ENCODE measurements at regions not wholly inside any gene's neighbourhood (a gene's known extent, or its start where the extent isn't known, plus 50 kb on each side); places are given as distances from the start of the nearest gene placed in this dataset.

- no peaks in the 10 kb centered on the region for H3K9me3 ChIP-seq (ENCODE audit: control insufficient read depth in 1 of 2, insufficient read depth in 1 of 2, low read depth in 1 of 2, low read length in 2 of 2)
- H4K20me1 ChIP-seq (ENCODE audit: insufficient read depth): no peaks in the 10 kb centered on the region
- no peaks in the 10 kb centered on the region for H3K4me1 ChIP-seq (ENCODE audit: control insufficient read depth in 1 of 2, insufficient read depth in 2 of 2, low read length in 2 of 2)
- ChIA-PET RAD21 (ENCODE audit: low non-redundant PET in 1 of 2, low total read pairs in 2 of 2, uncharacterized antibody in 2 of 2, unreplicated experiment in 2 of 2) (no interaction called here), POLR2A (no interaction called here), CTCF (no interaction called here)
- no peak for TF ChIP-seq CTCF (IDR thresholded peaks at IDR 0.05 in 2 of 3, conservative IDR thresholded peaks at IDR 0.05 in 1 of 3; ENCODE audit: borderline replicate concordance in 1 of 3, insufficient read depth in 1 of 3, low read depth in 2 of 3, low read length in 2 of 3)
- no peak for TF ChIP-seq ZNF274 (IDR thresholded peaks at IDR 0.05; ENCODE audit: low read depth, low read length)
- TF ChIP-seq CBX3 (IDR thresholded peaks at IDR 0.05; ENCODE audit: low read depth): no peak
- no peak overlapping the region for H3K4me2 ChIP-seq (ENCODE audit: low read length)
- no peaks in the 10 kb centered on the region for H3K36me3 ChIP-seq (ENCODE audit: control insufficient read depth in 1 of 2, insufficient read depth in 2 of 2, low read length in 2 of 2)
- H3K27ac ChIP-seq (ENCODE audit: low read depth, low read length): no peak overlapping the region
- no peaks in the 10 kb centered on the region for H3K79me2 ChIP-seq (ENCODE audit: insufficient read depth, low read length)
- no peak overlapping the region for H3K9ac ChIP-seq (ENCODE audit: low read length)
- ATAC-seq: no peak
- H3K4me3 ChIP-seq (replicated peaks in 1 of 2; ENCODE audit: low read depth in 1 of 2, low read length in 2 of 2): no peak overlapping the region
- DNase-seq (ENCODE audit: low read depth, low spot score): no peak
- no peaks in the 10 kb centered on the region for H3K9me2 ChIP-seq (ENCODE audit: insufficient read depth)
- no peak overlapping the region for H2AFZ ChIP-seq (ENCODE audit: low read depth, low read length, poor library complexity, severe bottlenecking)
- intact Hi-C loops (cut with micrococcal nuclease): no loop called here
- no peaks in the 10 kb centered on the region for H3K27me3 ChIP-seq (ENCODE audit: insufficient read depth, low read length)
- no TSS peak for BruUV-seq (replicated peaks)
Observed at GRCh38 chr2:204441316-204441715, 104.0 kb upstream of the PARD3B start.

GRCh38 chr2:204445149-204445548 is 100.1 kb upstream of the PARD3B start:
- ChIA-PET RAD21 (ENCODE audit: low non-redundant PET in 1 of 2, low total read pairs in 2 of 2, uncharacterized antibody in 2 of 2, unreplicated experiment in 2 of 2) (no interaction called here), POLR2A (no interaction called here), CTCF (no interaction called here)
- Histone ChIP-seq H3K4me2 (ENCODE audit: low read length) (no peak overlapping the region), H3K79me2 (ENCODE audit: insufficient read depth, low read length) (no peaks in the 10 kb centered on the region), H3K9me3 (ENCODE audit: control insufficient read depth in 1 of 2, insufficient read depth in 1 of 2, low read depth in 1 of 2, low read length in 2 of 2) (no peaks in the 10 kb centered on the region), H3K4me3 (replicated peaks in 1 of 2; ENCODE audit: low read depth in 1 of 2, low read length in 2 of 2) (no peak overlapping the region), H3K27ac (ENCODE audit: low read depth, low read length) (no peak overlapping the region), H3K27me3 (ENCODE audit: insufficient read depth, low read length) (no peaks in the 10 kb centered on the region), H4K20me1 (ENCODE audit: insufficient read depth) (no peaks in the 10 kb centered on the region), H3K4me1 (ENCODE audit: control insufficient read depth in 1 of 2, insufficient read depth in 2 of 2, low read length in 2 of 2) (no peaks in the 10 kb centered on the region), H3K9me2 (ENCODE audit: insufficient read depth) (no peaks in the 10 kb centered on the region), H2AFZ (ENCODE audit: low read depth, low read length, poor library complexity, severe bottlenecking) (no peak overlapping the region), H3K36me3 (ENCODE audit: control insufficient read depth in 1 of 2, insufficient read depth in 2 of 2, low read length in 2 of 2) (no peaks in the 10 kb centered on the region), H3K9ac (ENCODE audit: low read length) (no peak overlapping the region)
- DNase-seq (ENCODE audit: low read depth, low spot score): no peak
- intact Hi-C loops (cut with micrococcal nuclease): no loop called here
- BruUV-seq (replicated peaks): no TSS peak
- no peak for ATAC-seq
- TF ChIP-seq CBX3 (IDR thresholded peaks at IDR 0.05; ENCODE audit: low read depth) (no peak), RAD21 (IDR thresholded peaks at IDR 0.05; ENCODE audit: low read depth) (no peak), ELF1 (IDR thresholded peaks at IDR 0.05; ENCODE audit: borderline replicate concordance, low read depth) (no peak), EZH2phosphoT487 (IDR thresholded peaks at IDR 0.05; ENCODE audit: borderline replicate concordance) (no peak), TCF7L2 (IDR thresholded peaks at IDR 0.05; ENCODE audit: borderline replicate concordance, extremely low read depth, insufficient read depth, insufficient read length) (no peak), MAX (IDR thresholded peaks at IDR 0.05) (no peak), EGR1 (IDR thresholded peaks at IDR 0.05; ENCODE audit: low read depth) (no peak), ATF3 (IDR thresholded peaks at IDR 0.05) (no peak), SRF (IDR thresholded peaks at IDR 0.05; ENCODE audit: low read depth) (no peak), SIN3A (IDR thresholded peaks at IDR 0.05; ENCODE audit: low read depth) (no peak), POLR2A (IDR thresholded peaks at IDR 0.05; ENCODE audit: borderline replicate concordance, extremely low read depth, insufficient read depth, insufficient read length) (no peak), EZH2 (IDR thresholded peaks at IDR 0.05) (no peak), SP1 (IDR thresholded peaks at IDR 0.05; ENCODE audit: low read depth) (no peak), ZFX (IDR thresholded peaks at IDR 0.05) (no peak), JUND (IDR thresholded peaks at IDR 0.05) (no peak), REST (IDR thresholded peaks at IDR 0.05; ENCODE audit: low read depth) (no peak)
